OCI-LY1 (cell line): ENCODE measurements at regions not wholly inside any gene's neighbourhood (a gene's known extent, or its start where the extent isn't known, plus 50 kb on each side); places are given as distances from the start of the nearest gene placed in this dataset.

Experiments used
- H2AFZ ChIP-seq: fragments of 200-600 bp; sonication (generic), shearing (Covaris generic); 2 replicates; pipeline ENCODE4 v1.6.0; 2014; ENCODE audit warnings: antibody characterized with exemption, mild to moderate bottlenecking, low read length
- H3F3A ChIP-seq: fragments of 200-600 bp; sonication (generic), shearing (Covaris generic); 2 replicates; pipeline ENCODE4 v1.6.0; 2014; ENCODE audit warnings: mild to moderate bottlenecking, antibody characterized with exemption, low read length, moderate library complexity; ENCODE audit not compliant: insufficient read depth
- H3K27ac ChIP-seq: fragments of 200-600 bp; sonication (generic); 2 replicates; pipeline ENCODE4 v1.5.1; 2014; ENCODE audit warnings: low read length, mixed run types, mild to moderate bottlenecking, low read depth; ENCODE audit not compliant: poor library complexity, severe bottlenecking
- H3K27me3 ChIP-seq: fragments of 200-600 bp; sonication (generic); 2 replicates; pipeline ENCODE4 v1.6.0; 2014; ENCODE audit warnings: antibody characterized with exemption, mild to moderate bottlenecking, low read length, moderate library complexity; ENCODE audit not compliant: insufficient read depth
- H3K36me3 ChIP-seq: fragments of 200-600 bp; sonication (generic); 2 replicates; pipeline ENCODE4 v1.6.1; 2014; ENCODE audit warnings: mild to moderate bottlenecking, antibody characterized with exemption, low read length, moderate library complexity, mixed read lengths; ENCODE audit not compliant: insufficient read depth
- H3K4me1 ChIP-seq: fragments of 200-600 bp; sonication (generic); 2 replicates; pipeline ENCODE4 v1.5.1; 2014; ENCODE audit warnings: mild to moderate bottlenecking, low read length, moderate library complexity; ENCODE audit not compliant: insufficient read depth, severe bottlenecking
- H3K4me2 ChIP-seq: fragments of 200-600 bp; sonication (generic), shearing (Covaris generic); 2 replicates; pipeline ENCODE4 v1.6.1; 2014; ENCODE audit warnings: low read length
- H3K4me3 ChIP-seq: fragments of 200-600 bp; sonication (generic); 2 replicates; pipeline ENCODE4 v1.5.1; 2014; ENCODE audit warnings: low read length, low read depth, mild to moderate bottlenecking, mixed read lengths; ENCODE audit not compliant: poor library complexity, severe bottlenecking
- H3K79me2 ChIP-seq: fragments of 200-600 bp; shearing (Covaris generic); 2 replicates; pipeline ENCODE4 v1.6.1; 2016; ENCODE audit warnings: mixed run types, low read length, mixed read lengths; ENCODE audit not compliant: insufficient read depth
- H3K9ac ChIP-seq: fragments of 200-600 bp; sonication (generic), shearing (Covaris generic); 2 replicates; pipeline ENCODE4 v1.6.1; 2014; ENCODE audit warnings: mild to moderate bottlenecking, low read length, mixed read lengths
- H3K9me2 ChIP-seq: fragments of 200-600 bp; sonication (generic), shearing (Covaris generic); 2 replicates; pipeline ENCODE4 v1.6.1; 2014; ENCODE audit warnings: low read depth, mild to moderate bottlenecking, low read length, mixed read lengths
- H3K9me3 ChIP-seq: fragments of 200-600 bp; shearing (Covaris generic); 2 replicates; pipeline ENCODE4 v1.6.1; 2014; ENCODE audit warnings: low read length, mixed read lengths
- H4K20me1 ChIP-seq: fragments of 200-600 bp; sonication (generic), shearing (Covaris generic); 2 replicates; pipeline ENCODE4 v1.6.0; 2016; ENCODE audit warnings: mild to moderate bottlenecking, low read length; ENCODE audit not compliant: insufficient read depth
- EZH2 ChIP-seq: fragments of 200-600 bp; sonication (generic), shearing (Covaris generic); IDR thresholded peaks from 2 replicates; pipeline ENCODE4 v1.8.0; 2017; ENCODE audit warnings: borderline replicate concordance, mixed run types, mild to moderate bottlenecking, antibody characterized with exemption, low read length, moderate library complexity, mixed read lengths
- TF ChIP-seq, protein P1 (sequence below): fragments of 200-600 bp; sonication (generic), shearing (Covaris generic); IDR thresholded peaks from 2 replicates; pipeline ENCODE4 v1.5.1; 2017; ENCODE audit warnings: mild to moderate bottlenecking, antibody characterized with exemption, low read length, moderate library complexity, mixed read lengths

DNA sequence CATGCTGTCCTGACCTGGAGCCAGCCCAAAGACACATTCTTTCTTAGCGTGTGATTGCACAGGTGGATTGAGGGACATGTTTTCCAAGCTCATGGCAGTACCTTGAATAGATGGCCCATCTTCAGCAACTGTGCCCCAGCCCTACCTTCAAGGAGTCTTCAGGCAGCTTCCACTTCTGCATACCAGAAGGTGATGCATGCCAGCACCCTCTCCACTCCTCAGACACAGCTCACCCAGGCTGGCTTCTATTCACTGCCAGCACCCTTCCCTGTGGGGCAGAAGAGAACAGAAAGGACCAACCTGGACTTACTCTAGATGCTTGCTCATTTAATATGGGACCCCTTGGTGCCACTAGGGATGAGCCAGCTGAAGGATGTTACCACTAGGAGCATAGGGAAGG lies 466.4 kb upstream of the ISX start:
- TF ChIP-seq, protein P1, sequence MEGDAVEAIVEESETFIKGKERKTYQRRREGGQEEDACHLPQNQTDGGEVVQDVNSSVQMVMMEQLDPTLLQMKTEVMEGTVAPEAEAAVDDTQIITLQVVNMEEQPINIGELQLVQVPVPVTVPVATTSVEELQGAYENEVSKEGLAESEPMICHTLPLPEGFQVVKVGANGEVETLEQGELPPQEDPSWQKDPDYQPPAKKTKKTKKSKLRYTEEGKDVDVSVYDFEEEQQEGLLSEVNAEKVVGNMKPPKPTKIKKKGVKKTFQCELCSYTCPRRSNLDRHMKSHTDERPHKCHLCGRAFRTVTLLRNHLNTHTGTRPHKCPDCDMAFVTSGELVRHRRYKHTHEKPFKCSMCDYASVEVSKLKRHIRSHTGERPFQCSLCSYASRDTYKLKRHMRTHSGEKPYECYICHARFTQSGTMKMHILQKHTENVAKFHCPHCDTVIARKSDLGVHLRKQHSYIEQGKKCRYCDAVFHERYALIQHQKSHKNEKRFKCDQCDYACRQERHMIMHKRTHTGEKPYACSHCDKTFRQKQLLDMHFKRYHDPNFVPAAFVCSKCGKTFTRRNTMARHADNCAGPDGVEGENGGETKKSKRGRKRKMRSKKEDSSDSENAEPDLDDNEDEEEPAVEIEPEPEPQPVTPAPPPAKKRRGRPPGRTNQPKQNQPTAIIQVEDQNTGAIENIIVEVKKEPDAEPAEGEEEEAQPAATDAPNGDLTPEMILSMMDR = no peak
- TF ChIP-seq EZH2 = no peak
- no peak overlapping the region for H3K27ac ChIP-seq
- no peaks in the 10 kb centered on the region for H3K4me1 ChIP-seq
- H3K9me2 ChIP-seq = no peaks in the 10 kb centered on the region
- H3K4me3 ChIP-seq = no peak overlapping the region
- no peaks in the 10 kb centered on the region for H3K9me3 ChIP-seq
- H3K4me2 ChIP-seq = no peak overlapping the region
- no peaks in the 10 kb centered on the region for H3K79me2 ChIP-seq
- H2AFZ ChIP-seq = no peak overlapping the region
- H3K36me3 ChIP-seq = no peaks in the 10 kb centered on the region
- no peaks in the 10 kb centered on the region for H4K20me1 ChIP-seq
- no peaks in the 10 kb centered on the region for H3F3A ChIP-seq
- no peaks in the 10 kb centered on the region; the same call in 1 of the 2 replicates for H3K27me3 ChIP-seq
- no peak overlapping the region for H3K9ac ChIP-seq

DNA sequence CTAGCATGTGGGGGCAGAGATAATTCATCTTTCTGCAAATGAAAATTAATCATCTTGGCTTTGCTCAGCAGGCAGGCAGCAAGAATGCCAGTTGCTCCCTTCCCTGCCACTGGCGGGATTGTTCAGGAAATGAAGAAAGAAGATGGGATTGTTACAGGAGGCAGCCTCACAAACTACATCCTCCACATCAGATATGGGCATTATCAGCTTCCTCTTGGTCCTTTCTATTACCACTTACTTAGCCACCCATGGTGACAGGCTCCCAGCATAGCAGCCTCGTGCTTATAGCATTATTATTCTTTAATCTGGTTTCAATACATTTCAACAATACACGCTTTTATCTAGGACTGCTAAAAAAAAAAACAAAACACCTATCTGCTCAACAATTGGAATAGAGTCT lies 461.6 kb upstream of the ISX start:
- TF ChIP-seq, protein P1 = no peak
- no peak for TF ChIP-seq EZH2
- Histone ChIP-seq H2AFZ (no peak overlapping the region), H3K36me3 (no peaks in the 10 kb centered on the region), H3K4me1 (no peaks in the 10 kb centered on the region), H4K20me1 (no peaks in the 10 kb centered on the region), H3F3A (no peaks in the 10 kb centered on the region), H3K4me3 (no peak overlapping the region), H3K9me3 (no peaks in the 10 kb centered on the region), H3K79me2 (no peaks in the 10 kb centered on the region), H3K4me2 (no peak overlapping the region), H3K9me2 (no peaks in the 10 kb centered on the region), H3K27ac (no peak overlapping the region), H3K27me3 (no peaks in the 10 kb centered on the region; the same call in 1 of the 2 replicates), H3K9ac (no peak overlapping the region)

DNA sequence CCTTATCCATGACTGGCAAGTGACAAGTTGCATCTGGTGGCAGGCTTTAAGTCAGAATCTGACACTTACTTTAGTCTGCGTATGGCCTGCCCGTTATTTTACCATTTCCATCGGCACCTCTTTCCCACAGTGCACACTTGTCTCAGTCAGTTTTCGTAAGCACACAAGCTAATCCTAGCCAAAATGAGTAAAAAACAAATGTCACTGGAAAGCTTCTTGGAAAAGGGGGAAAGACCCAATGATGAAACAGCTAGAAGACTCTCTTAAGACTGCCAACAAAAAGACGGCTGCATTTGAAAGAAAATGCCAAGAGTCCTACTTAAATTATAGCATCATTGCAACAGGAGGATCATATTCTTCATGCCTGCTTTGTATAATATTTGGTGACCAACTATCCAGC lies 457.9 kb upstream of the ISX start:
- no peaks in the 10 kb centered on the region for H4K20me1 ChIP-seq
- no peaks in the 10 kb centered on the region for H3K4me1 ChIP-seq
- H3K9me3 ChIP-seq = no peaks in the 10 kb centered on the region
- no peak overlapping the region for H3K9ac ChIP-seq
- no peaks in the 10 kb centered on the region for H3K79me2 ChIP-seq
- TF ChIP-seq, protein P1 = no peak
- no peak for TF ChIP-seq EZH2
- no peaks in the 10 kb centered on the region for H3K36me3 ChIP-seq
- no peak overlapping the region for H3K27ac ChIP-seq
- H3F3A ChIP-seq = no peaks in the 10 kb centered on the region
- no peaks in the 10 kb centered on the region for H3K9me2 ChIP-seq
- no peak overlapping the region for H2AFZ ChIP-seq
- H3K4me3 ChIP-seq = no peak overlapping the region
- no peak overlapping the region for H3K4me2 ChIP-seq
- no peaks in the 10 kb centered on the region; the same call in 1 of the 2 replicates for H3K27me3 ChIP-seq
